SHP77 (cell line): ENCODE measurements at regions not wholly inside any gene's neighbourhood (a gene's known extent, or its start where the extent isn't known, plus 50 kb on each side); places are given as distances from the start of the nearest gene placed in this dataset.
A peak's percentile ranks its signal among the peaks of the same experiment; 100 is the strongest.
"Not testable (repeated sequence)": the region's sequence is repeated elsewhere in the genome, so short reads cannot be mapped to it uniquely, and the experiment has no call there.

ENCODE experiments used
- DNase-seq, 2 experiments: peaks; one replicate each; lab custom pipeline; 2025; lab: John Stamatoyannopoulos, UW

- DNase-seq, result no peak
Observed at GRCh38 chr16:54879681-54880080, 51.0 kb upstream of the IRX5 start.

- DNase-seq, result no peak
Observed at GRCh38 chr16:54878301-54878700, 52.4 kb upstream of the IRX5 start.

- DNase-seq, result no peak
Observed at GRCh38 chr16:54875443-54875842, 55.2 kb upstream of the IRX5 start.

- DNase-seq, result not testable (repeated sequence)
Observed at GRCh38 chr16:54873716-54874373, 56.8 kb upstream of the IRX5 start.

- no peak for DNase-seq
Observed at GRCh38 chr16:54873071-54873470, 57.6 kb upstream of the IRX5 start.

GRCh38 chr16:54870151-54870550 lies 60.5 kb upstream of the IRX5 start:
- DNase-seq, result no peak

GRCh38 chr16:54867302-54867832 lies 63.3 kb upstream of the IRX5 start:
- DNase-seq, result no peak

GRCh38 chr16:54862529-54862928 lies 68.1 kb upstream of the IRX5 start:
- DNase-seq, result no peak

GRCh38 chr16:54856871-54857270 lies 73.8 kb upstream of the IRX5 start:
- DNase-seq, result no peak

- no peak for DNase-seq
Observed at GRCh38 chr16:54847609-54848008, 83.1 kb upstream of the IRX5 start.

- DNase-seq, result peak; percentile 58 to 68
Observed at GRCh38 chr16:54847207-54847606, 83.5 kb upstream of the IRX5 start.

- DNase-seq, result peak; percentile 27 to 44
Observed at GRCh38 chr16:54846766-54847165, 83.9 kb upstream of the IRX5 start.

GRCh38 chr16:54843424-54843750 lies 87.3 kb upstream of the IRX5 start:
- no peak for DNase-seq

GRCh38 chr16:54842743-54843423 lies 87.8 kb upstream of the IRX5 start:
- DNase-seq, result no peak

GRCh38 chr16:54829691-54830090 lies 101.0 kb upstream of the IRX5 start:
- no peak for DNase-seq

- no peak for DNase-seq
Observed at GRCh38 chr16:54822892-54823291, 107.8 kb upstream of the IRX5 start.

- DNase-seq, result no peak
Observed at GRCh38 chr16:54822492-54822891, 108.2 kb upstream of the IRX5 start.

- no peak for DNase-seq
Observed at GRCh38 chr16:54821731-54822130, 108.9 kb upstream of the IRX5 start.

GRCh38 chr16:54817940-54818574 lies 112.6 kb upstream of the IRX5 start:
- no peak for DNase-seq

- DNase-seq, result peak in 1 of 2 experiments; percentile 15
Observed at GRCh38 chr16:54817432-54817831, 113.2 kb upstream of the IRX5 start.

- no peak for DNase-seq
Observed at GRCh38 chr16:54816471-54816870, 114.2 kb upstream of the IRX5 start.

- no peak for DNase-seq
Observed at GRCh38 chr16:54815177-54815576, 115.5 kb upstream of the IRX5 start.

- no peak for DNase-seq
Observed at GRCh38 chr16:54813778-54814177, 116.9 kb upstream of the IRX5 start.
